ENCODE measurements at regions not wholly inside any gene's neighbourhood (a gene's known extent, or its start where the extent isn't known, plus 50 kb on each side); places are given as distances from the start of the nearest gene placed in this dataset.

DNA sequence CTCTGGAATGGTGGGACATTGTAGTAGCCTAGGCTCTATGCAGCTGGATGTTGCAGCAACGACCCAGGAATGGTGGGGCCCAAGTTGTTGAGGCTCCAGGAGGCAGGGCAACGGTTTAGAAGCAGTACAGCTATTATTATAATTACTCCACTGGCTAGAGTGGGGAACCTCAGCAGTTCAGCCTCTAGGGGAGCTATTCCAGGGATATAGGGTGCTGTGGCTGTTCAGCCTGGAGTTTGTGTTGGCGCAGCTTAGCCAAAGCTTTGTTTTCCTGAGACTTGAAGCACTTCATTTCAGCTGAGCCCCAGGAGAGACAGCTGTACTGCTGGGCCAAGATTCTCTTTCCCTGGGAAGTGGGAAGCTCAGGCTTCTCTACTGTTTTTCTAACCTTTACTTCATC, 1023.0 kb upstream of the ATXN7L3B start:
- H2AFZ ChIP-seq (ENCODE audit: low read length) = no peak overlapping the region
- no peak overlapping the region for H3K4me2 ChIP-seq (ENCODE audit: insufficient read depth, low read length)
- no peaks in the 10 kb centered on the region for H3K79me2 ChIP-seq (ENCODE audit: insufficient read depth, low read length)
- TF ChIP-seq, protein P1, sequence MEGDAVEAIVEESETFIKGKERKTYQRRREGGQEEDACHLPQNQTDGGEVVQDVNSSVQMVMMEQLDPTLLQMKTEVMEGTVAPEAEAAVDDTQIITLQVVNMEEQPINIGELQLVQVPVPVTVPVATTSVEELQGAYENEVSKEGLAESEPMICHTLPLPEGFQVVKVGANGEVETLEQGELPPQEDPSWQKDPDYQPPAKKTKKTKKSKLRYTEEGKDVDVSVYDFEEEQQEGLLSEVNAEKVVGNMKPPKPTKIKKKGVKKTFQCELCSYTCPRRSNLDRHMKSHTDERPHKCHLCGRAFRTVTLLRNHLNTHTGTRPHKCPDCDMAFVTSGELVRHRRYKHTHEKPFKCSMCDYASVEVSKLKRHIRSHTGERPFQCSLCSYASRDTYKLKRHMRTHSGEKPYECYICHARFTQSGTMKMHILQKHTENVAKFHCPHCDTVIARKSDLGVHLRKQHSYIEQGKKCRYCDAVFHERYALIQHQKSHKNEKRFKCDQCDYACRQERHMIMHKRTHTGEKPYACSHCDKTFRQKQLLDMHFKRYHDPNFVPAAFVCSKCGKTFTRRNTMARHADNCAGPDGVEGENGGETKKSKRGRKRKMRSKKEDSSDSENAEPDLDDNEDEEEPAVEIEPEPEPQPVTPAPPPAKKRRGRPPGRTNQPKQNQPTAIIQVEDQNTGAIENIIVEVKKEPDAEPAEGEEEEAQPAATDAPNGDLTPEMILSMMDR (IDR thresholded peaks at IDR 0.05; ENCODE audit: extremely low read depth, low read depth, low read length) = no peak
- H3K36me3 ChIP-seq (ENCODE audit: insufficient read depth, low read length) = no peaks in the 10 kb centered on the region
- H3K4me3 ChIP-seq (ENCODE audit: insufficient read depth, low read length) = no peak overlapping the region
- H4K20me1 ChIP-seq (ENCODE audit: insufficient read depth, low read length) = no peaks in the 10 kb centered on the region
- no peaks in the 10 kb centered on the region for H3K9me3 ChIP-seq (ENCODE audit: low read depth, low read length)
- DNase-seq (ENCODE audit: insufficient read length, low spot score, missing footprints) = no peak
- no peaks in the 10 kb centered on the region for H3K4me1 ChIP-seq (ENCODE audit: insufficient read depth, low read length)
- H3K27me3 ChIP-seq (ENCODE audit: insufficient read depth, low read length) = no peaks in the 10 kb centered on the region
- no peak overlapping the region for H3K27ac ChIP-seq (ENCODE audit: low read depth, low read length)

DNA sequence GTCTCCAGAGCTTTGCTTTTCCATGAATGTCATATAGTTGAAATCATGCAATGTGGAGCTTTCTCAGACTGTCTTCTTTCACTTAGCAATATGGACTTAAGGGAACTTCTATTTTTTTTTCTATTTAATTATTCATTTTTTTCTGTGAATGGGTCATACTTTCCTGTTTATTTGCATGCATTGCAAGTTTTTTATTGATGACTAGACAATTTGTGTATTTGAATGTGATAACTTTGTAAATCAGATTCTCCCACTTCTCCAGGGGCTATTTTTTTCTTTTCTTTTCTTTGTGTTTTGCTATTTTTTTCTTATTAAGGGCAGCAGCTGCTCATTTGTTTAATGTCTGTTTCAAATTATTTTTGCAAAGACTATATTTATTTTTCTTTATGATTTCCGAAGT, 1019.8 kb upstream of the ATXN7L3B start:
- Histone ChIP-seq H3K27ac (ENCODE audit: low read depth, low read length) (no peak overlapping the region), H3K4me1 (ENCODE audit: insufficient read depth, low read length) (no peaks in the 10 kb centered on the region), H3K4me2 (ENCODE audit: insufficient read depth, low read length) (no peak overlapping the region), H3K79me2 (ENCODE audit: insufficient read depth, low read length) (no peaks in the 10 kb centered on the region), H3K27me3 (ENCODE audit: insufficient read depth, low read length) (no peaks in the 10 kb centered on the region), H2AFZ (ENCODE audit: low read length) (no peak overlapping the region), H3K36me3 (ENCODE audit: insufficient read depth, low read length) (no peaks in the 10 kb centered on the region), H4K20me1 (ENCODE audit: insufficient read depth, low read length) (no peaks in the 10 kb centered on the region), H3K9me3 (ENCODE audit: low read depth, low read length) (no peaks in the 10 kb centered on the region), H3K4me3 (ENCODE audit: insufficient read depth, low read length) (no peak overlapping the region)
- no peak for DNase-seq (ENCODE audit: insufficient read length, low spot score, missing footprints)
- TF ChIP-seq, protein P1 (IDR thresholded peaks at IDR 0.05; ENCODE audit: extremely low read depth, low read depth, low read length) = no peak

DNA sequence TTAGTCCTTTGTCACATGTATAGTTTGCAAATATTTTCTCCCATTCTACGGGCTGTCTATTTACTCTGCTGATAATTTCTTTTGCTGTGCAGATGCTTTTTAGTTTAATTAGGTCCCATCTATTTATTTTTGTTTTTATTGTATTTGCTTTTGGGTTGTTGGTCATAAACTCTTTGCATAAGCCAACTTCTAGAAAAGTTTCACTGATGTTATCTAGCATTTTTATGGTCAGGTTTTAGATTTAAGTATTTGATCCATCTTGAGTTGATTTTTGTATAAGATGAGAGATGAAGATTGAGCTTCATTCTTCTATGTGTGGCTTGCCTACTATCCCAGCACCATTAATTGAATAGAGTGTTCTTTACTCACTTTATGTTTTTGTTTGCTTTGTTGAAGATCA, 1008.4 kb upstream of the ATXN7L3B start:
- Histone ChIP-seq H3K79me2 (ENCODE audit: insufficient read depth, low read length) (no peaks in the 10 kb centered on the region), H3K4me3 (ENCODE audit: insufficient read depth, low read length) (no peak overlapping the region), H3K36me3 (ENCODE audit: insufficient read depth, low read length) (no peaks in the 10 kb centered on the region), H3K4me2 (ENCODE audit: insufficient read depth, low read length) (no peak overlapping the region), H3K9me3 (ENCODE audit: low read depth, low read length) (peaks cover 4% of the 10 kb centered on the region), H3K27ac (ENCODE audit: low read depth, low read length) (no peak overlapping the region), H4K20me1 (ENCODE audit: insufficient read depth, low read length) (no peaks in the 10 kb centered on the region), H3K4me1 (ENCODE audit: insufficient read depth, low read length) (no peaks in the 10 kb centered on the region), H2AFZ (ENCODE audit: low read length) (no peak overlapping the region), H3K27me3 (ENCODE audit: insufficient read depth, low read length) (no peaks in the 10 kb centered on the region)
- DNase-seq (ENCODE audit: insufficient read length, low spot score, missing footprints) = no peak
- TF ChIP-seq, protein P1 (IDR thresholded peaks at IDR 0.05; ENCODE audit: extremely low read depth, low read depth, low read length) = no peak

DNA sequence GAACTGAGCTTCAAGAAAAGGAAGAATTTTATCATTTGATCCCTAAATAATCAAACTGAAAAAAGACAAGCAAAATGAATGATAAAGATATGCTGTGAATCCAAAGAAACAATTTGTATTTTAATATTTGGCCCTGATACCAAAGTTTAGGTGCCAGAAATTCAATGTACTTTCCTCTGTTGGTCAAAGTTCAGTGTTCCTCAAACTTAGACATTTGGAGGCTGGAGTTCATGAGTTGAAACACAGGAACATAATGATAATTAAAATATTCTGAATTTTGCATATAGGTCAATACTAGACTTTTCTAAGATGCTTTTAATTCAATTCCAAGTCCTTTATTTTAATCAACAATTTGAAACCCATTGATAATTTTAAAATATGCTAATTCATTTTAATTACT, 1007.7 kb upstream of the ATXN7L3B start:
- Histone ChIP-seq H3K9me3 (ENCODE audit: low read depth, low read length) (peaks cover 4% of the 10 kb centered on the region), H4K20me1 (ENCODE audit: insufficient read depth, low read length) (no peaks in the 10 kb centered on the region), H3K4me2 (ENCODE audit: insufficient read depth, low read length) (no peak overlapping the region), H3K27ac (ENCODE audit: low read depth, low read length) (no peak overlapping the region), H3K36me3 (ENCODE audit: insufficient read depth, low read length) (no peaks in the 10 kb centered on the region), H2AFZ (ENCODE audit: low read length) (no peak overlapping the region), H3K79me2 (ENCODE audit: insufficient read depth, low read length) (no peaks in the 10 kb centered on the region), H3K4me3 (ENCODE audit: insufficient read depth, low read length) (no peak overlapping the region), H3K27me3 (ENCODE audit: insufficient read depth, low read length) (no peaks in the 10 kb centered on the region), H3K4me1 (ENCODE audit: insufficient read depth, low read length) (no peaks in the 10 kb centered on the region)
- TF ChIP-seq, protein P1 (IDR thresholded peaks at IDR 0.05; ENCODE audit: extremely low read depth, low read depth, low read length) = no peak
- DNase-seq (ENCODE audit: insufficient read length, low spot score, missing footprints) = no peak

All from osteoblast (primary cell).